GM12873 (cell line): ENCODE measurements at regions not wholly inside any gene's neighbourhood (a gene's known extent, or its start where the extent isn't known, plus 50 kb on each side); places are given as distances from the start of the nearest gene placed in this dataset.

Experiments
- TF ChIP-seq, protein P1 (sequence below): IDR thresholded peaks from 2 replicates; pipeline ENCODE4 v1.5.1; 2012; ENCODE audit warnings: low read depth, mild to moderate bottlenecking, moderate library complexity, low read length, control low read depth; ENCODE audit not compliant: insufficient read depth; ENCODE audit errors: missing control alignments

DNA sequence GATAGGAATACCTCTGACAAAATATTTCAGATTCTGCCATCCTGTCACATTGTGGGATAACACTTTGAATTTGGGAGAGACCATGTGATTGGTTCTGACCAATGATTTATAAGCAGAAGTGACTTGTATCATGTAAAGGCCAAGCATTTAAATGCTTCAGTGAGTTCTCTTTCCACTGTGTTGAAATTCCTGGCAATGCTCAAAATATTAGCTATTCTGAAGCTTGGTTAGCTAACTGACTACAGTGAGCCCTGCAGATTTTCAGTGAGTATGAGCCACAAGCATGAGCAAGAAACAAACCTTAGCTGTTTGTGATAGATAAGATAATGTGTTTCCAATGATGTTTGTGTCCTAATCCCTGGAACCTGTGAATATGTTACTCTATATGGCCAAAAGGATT lies 562.8 kb upstream of the AADAT start:
- TF ChIP-seq, protein P1, sequence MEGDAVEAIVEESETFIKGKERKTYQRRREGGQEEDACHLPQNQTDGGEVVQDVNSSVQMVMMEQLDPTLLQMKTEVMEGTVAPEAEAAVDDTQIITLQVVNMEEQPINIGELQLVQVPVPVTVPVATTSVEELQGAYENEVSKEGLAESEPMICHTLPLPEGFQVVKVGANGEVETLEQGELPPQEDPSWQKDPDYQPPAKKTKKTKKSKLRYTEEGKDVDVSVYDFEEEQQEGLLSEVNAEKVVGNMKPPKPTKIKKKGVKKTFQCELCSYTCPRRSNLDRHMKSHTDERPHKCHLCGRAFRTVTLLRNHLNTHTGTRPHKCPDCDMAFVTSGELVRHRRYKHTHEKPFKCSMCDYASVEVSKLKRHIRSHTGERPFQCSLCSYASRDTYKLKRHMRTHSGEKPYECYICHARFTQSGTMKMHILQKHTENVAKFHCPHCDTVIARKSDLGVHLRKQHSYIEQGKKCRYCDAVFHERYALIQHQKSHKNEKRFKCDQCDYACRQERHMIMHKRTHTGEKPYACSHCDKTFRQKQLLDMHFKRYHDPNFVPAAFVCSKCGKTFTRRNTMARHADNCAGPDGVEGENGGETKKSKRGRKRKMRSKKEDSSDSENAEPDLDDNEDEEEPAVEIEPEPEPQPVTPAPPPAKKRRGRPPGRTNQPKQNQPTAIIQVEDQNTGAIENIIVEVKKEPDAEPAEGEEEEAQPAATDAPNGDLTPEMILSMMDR, result no peak

DNA sequence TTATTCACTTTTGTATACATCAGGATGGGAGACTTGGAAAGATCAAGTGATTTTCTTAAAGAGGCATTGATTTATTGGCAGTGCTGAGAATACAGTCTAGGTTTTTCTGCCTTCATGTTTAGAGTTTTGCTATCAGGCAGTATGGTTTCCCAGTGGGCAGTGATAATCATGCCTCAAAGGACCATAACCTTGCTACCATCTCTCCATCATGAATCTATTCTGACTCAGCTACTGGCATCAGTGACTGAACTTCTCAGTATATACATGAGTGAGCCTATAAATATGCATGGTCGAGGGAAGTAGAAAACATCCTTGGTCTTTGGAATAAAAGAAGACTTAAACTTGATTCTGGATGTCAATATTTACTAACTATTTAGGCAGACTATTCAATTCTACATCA lies 562.0 kb upstream of the AADAT start:
- TF ChIP-seq, protein P1, result no peak

DNA sequence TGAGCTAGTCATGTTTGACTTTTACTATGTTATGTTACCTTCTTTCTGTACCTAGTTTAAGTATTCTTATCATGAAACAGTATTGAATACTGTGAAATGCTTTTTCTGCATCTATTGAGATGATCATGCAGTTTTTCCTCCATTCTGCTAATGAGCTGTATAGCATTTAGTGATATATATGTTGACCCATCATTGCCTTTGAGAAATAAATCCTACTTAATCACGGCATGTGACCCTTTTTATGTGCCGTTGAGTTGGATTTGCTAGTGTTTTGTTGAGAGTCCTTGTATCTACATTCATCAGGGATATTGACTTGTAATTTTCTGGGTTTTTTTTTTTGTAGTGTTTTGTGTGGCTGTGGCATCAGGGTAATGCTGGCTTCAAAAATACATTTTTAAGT lies 537.7 kb upstream of the AADAT start:
- TF ChIP-seq, protein P1, result no peak

DNA sequence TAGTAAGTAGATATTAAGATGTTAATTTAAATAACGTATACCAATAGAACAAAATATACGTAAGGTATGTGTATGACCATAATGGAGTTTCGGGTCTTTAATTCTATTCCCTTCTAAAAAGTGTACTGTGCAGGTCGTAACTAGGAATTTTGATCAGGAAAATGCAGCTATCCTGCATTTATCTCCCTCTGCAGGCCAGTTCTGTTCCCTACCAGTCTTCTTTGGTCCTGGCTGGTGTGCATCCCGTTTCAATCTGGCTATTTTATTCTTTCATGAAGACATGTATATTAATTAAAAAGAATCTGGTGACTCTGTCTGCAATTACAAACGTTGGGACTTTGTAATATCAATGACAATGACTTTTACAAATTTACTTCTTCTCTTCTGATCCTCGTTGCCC lies 534.1 kb upstream of the AADAT start:
- TF ChIP-seq, protein P1, result no peak

DNA sequence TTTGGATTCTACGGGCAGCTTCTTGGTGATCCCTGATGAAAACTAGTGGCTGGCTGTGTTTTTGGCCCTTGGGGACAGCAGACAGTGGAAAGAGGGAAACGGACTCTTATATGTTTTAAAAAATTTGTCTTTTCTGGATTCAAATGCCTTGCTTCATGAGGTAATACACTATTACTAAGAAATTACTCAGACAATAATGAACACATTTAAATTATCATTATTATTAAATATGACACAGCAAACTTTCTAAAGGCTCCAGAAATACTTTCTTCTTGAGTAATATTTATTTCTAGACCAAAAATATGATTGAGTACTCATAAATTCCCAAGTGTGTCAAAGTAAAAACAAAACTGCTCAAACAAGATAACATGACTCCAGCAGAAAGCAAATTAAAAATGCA lies 520.7 kb upstream of the AADAT start:
- TF ChIP-seq, protein P1, result no peak

DNA sequence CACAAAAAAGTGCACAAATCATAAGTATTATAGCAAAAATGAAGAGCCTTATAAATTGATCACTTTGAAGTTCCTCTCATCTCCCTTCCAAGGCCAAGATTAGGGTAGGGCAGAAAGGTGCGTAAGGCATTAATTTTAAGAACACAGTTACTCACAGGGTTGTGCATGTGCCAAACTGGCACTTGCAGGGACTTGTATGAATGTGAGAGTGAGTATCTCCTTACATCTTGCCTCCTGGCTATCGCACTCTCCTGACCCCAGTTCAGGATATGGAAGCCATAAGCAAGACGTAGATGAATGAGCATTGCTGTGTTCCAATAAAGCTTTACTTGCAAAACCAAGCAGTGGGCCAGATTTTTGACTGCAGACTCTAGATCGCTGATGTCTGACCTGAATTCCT lies 510.1 kb upstream of the AADAT start:
- TF ChIP-seq, protein P1, result no peak

DNA sequence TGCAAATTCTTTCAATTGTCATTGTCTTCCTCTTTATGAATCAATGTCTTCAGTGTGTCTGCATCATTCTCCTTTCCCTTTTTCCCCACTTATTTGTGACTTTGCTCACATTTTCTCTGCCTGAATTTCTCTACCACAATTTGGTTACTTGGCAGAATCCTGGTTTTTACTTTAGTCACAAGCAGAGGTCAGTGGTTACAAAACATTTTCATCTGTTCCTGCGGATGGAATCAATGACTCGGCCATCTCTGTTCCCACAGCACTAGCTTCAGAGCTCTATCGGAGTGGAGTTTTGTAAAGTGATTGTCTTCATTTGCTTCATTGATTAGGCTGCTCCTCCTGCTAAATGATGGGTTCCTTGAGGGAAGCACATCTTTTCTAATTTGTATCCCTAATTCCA lies 501.3 kb upstream of the AADAT start:
- TF ChIP-seq, protein P1, result no peak
